HepG2 (cell line): ENCODE measurements at regions not wholly inside any gene's neighbourhood (a gene's known extent, or its start where the extent isn't known, plus 50 kb on each side); places are given as distances from the start of the nearest gene placed in this dataset.

Experiments
- AKNA ChIP-seq: sonication (generic); formaldehyde crosslinking; IDR thresholded peaks from 2 replicates; pipeline ENCODE4 v1.4.0; 2020; ENCODE audit warnings: missing genetic modification reagents, borderline replicate concordance
- FOXP4 ChIP-seq: sonication (generic); formaldehyde crosslinking; IDR thresholded peaks from 2 replicates; pipeline ENCODE4 v1.4.0; 2020; ENCODE audit warnings: missing genetic modification reagents
- GATAD2A ChIP-seq: IDR thresholded peaks from 2 replicates; pipeline ENCODE4 v1.6.1; 2016
- RCOR2 ChIP-seq: IDR thresholded peaks from 2 replicates; pipeline ENCODE4 v1.6.1; 2016; ENCODE audit warnings: missing biosample characterization, missing genetic modification reagents
- SAP130 ChIP-seq: IDR thresholded peaks from 2 replicates; pipeline ENCODE4 v1.6.1; 2016; ENCODE audit warnings: low read depth
- ZGPAT ChIP-seq: IDR thresholded peaks from 2 replicates; pipeline ENCODE4 v1.6.1; 2016; ENCODE audit warnings: mild to moderate bottlenecking
- ZMYM4 ChIP-seq: sonication (generic); formaldehyde crosslinking; IDR thresholded peaks from 2 replicates; pipeline ENCODE4 v1.8.1; 2023; ENCODE audit warnings: mild to moderate bottlenecking, missing genetic modification reagents
- ZNF646 ChIP-seq: sonication (generic); formaldehyde crosslinking; IDR thresholded peaks from 2 replicates; pipeline ENCODE4 v1.9.0; 2021; ENCODE audit warnings: mild to moderate bottlenecking, missing genetic modification reagents
- ZNF678 ChIP-seq: sonication (generic); formaldehyde crosslinking; IDR thresholded peaks from 2 replicates; pipeline ENCODE4 v1.4.0; 2020; ENCODE audit warnings: mild to moderate bottlenecking, missing genetic modification reagents
- TF ChIP-seq, protein P1 (sequence below): sonication (generic); formaldehyde crosslinking; IDR thresholded peaks from 2 replicates; pipeline ENCODE4 v1.8.1; 2023; ENCODE audit warnings: mild to moderate bottlenecking, moderate library complexity, missing genetic modification reagents
- TF ChIP-seq, protein P2 (sequence below): sonication (generic); formaldehyde crosslinking; IDR thresholded peaks from 2 replicates; pipeline ENCODE4 v1.4.0; 2020; ENCODE audit warnings: missing genetic modification reagents

DNA sequence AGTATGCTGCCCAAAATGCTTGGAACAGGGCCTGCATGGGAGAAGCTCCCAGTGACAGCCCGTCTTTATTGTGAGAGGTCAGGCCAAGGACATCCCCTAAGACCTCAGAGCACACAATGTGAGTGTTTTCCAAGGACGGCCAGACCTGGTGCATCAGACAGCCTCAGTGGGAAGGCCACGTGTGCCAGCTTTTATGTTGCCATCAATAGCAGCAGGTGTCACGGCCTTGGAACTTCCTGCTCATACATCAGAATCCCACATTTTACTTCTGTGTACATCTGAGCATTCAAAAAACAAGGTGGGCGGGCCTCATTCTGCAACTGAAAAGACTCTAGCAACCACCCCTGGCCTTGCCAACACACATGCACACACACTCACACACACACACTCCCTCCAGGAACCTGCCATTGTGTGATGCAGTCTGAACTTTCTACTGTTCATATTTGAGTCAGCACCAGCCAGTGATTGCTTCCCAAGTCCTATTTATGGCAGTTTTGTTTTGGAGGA, 753.1 kb upstream of the TBX3 start (continued):
- peak; percentile 67; the same call in 1 of the 2 replicates for TF ChIP-seq ZGPAT (CRISPR knock-in tag)
- TF ChIP-seq AKNA (CRISPR knock-in tag): no peak
- TF ChIP-seq ZMYM4 (CRISPR knock-in tag): peak; percentile 64
- TF ChIP-seq SAP130: peak; percentile 72; the same call in 1 of the 2 replicates
- TF ChIP-seq GATAD2A (CRISPR knock-in tag): peak; percentile 87
- TF ChIP-seq FOXP4 (CRISPR knock-in tag): peak; percentile 87
- peak; percentile 92 for TF ChIP-seq ZNF646 (CRISPR knock-in tag)
- TF ChIP-seq ZNF678 (CRISPR knock-in tag): no peak
- TF ChIP-seq, protein P1, sequence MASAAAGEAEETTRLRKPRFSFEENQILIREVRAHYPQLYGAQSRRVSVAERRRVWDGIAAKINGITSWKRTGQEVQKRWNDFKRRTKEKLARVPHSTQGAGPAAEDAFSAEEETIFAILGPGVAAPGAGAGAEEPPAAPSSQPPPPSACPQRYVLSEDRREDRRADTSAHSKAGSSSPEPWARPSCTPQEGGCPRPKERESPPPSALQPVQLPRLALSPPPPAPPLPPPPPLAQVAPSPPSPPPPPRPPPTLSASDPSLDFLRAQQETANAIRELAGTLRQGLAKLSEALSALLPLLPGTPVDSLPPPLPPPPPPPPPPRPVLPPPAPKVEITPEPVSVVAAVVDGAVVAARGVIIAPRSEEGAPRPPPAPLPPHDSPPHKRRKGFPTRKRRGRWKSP (CRISPR knock-in tag): 0 out of 2 replicates have a peak, but pooled peaks have one; percentile 32
- 0 out of 2 replicates have a peak, but pooled peaks have one; percentile 39 for TF ChIP-seq RCOR2
- TF ChIP-seq, protein P2, sequence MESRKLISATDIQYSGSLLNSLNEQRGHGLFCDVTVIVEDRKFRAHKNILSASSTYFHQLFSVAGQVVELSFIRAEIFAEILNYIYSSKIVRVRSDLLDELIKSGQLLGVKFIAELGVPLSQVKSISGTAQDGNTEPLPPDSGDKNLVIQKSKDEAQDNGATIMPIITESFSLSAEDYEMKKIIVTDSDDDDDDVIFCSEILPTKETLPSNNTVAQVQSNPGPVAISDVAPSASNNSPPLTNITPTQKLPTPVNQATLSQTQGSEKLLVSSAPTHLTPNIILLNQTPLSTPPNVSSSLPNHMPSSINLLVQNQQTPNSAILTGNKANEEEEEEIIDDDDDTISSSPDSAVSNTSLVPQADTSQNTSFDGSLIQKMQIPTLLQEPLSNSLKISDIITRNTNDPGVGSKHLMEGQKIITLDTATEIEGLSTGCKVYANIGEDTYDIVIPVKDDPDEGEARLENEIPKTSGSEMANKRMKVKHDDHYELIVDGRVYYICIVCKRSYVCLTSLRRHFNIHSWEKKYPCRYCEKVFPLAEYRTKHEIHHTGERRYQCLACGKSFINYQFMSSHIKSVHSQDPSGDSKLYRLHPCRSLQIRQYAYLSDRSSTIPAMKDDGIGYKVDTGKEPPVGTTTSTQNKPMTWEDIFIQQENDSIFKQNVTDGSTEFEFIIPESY: no peak
